ENCODE measurements at regions not wholly inside any gene's neighbourhood (a gene's known extent, or its start where the extent isn't known, plus 50 kb on each side); places are given as distances from the start of the nearest gene placed in this dataset.

GRCh38 chr2:12120281-12121150 lies 374.1 kb downstream of the LPIN1 start:
- DNase-seq, result no peak
- intact Hi-C loops (cut with micrococcal nuclease), result no loop called here
- ATAC-seq, result no peak

GRCh38 chr2:12124790-12125189 lies 378.4 kb downstream of the LPIN1 start:
- intact Hi-C loops (cut with micrococcal nuclease), result no loop called here
- ATAC-seq (no peak), DNase-seq (no peak)

GRCh38 chr2:12126318-12126717 lies 379.9 kb downstream of the LPIN1 start:
- ATAC-seq, result no peak
- intact Hi-C loops (cut with micrococcal nuclease), result no loop called here

GRCh38 chr2:12127638-12128037 lies 381.2 kb downstream of the LPIN1 start:
- no peak for DNase-seq
- ATAC-seq, result no peak

More at GRCh38 chr2:12126318-12126717, 379.9 kb downstream of the LPIN1 start:
- no peak for DNase-seq

GRCh38 chr2:12131975-12132374 lies 385.5 kb downstream of the LPIN1 start:
- peak; percentile 71 for ATAC-seq
- no peak for DNase-seq
- intact Hi-C loops (cut with micrococcal nuclease), result no loop called here

More at GRCh38 chr2:12127638-12128037, 381.2 kb downstream of the LPIN1 start:
- intact Hi-C loops (cut with micrococcal nuclease), result no loop called here

GRCh38 chr2:12141618-12142258 lies 395.3 kb downstream of the LPIN1 start:
- ATAC-seq (no peak), DNase-seq (no peak)
- intact Hi-C loops (cut with micrococcal nuclease), result no loop called here

- intact Hi-C loops (cut with micrococcal nuclease), result no loop called here
- no peak for DNase-seq
- no peak for ATAC-seq
Observed at GRCh38 chr2:12151716-12152115, 405.3 kb downstream of the LPIN1 start.

GRCh38 chr2:12152888-12153287 lies 406.5 kb downstream of the LPIN1 start:
- DNase-seq (no peak), ATAC-seq (no peak)
- intact Hi-C loops (cut with micrococcal nuclease), result no loop called here

GRCh38 chr2:12155303-12156051 lies 409.0 kb downstream of the LPIN1 start:
- peak; percentile 34 for DNase-seq

GRCh38 chr2:12156349-12156748 lies 409.9 kb downstream of the LPIN1 start:
- intact Hi-C loops (cut with micrococcal nuclease), result no loop called here
- DNase-seq, result no peak
- no peak for ATAC-seq

More at GRCh38 chr2:12155303-12156051, 409.0 kb downstream of the LPIN1 start:
- intact Hi-C loops (cut with micrococcal nuclease), result no loop called here
- peak; percentile 89 for ATAC-seq

GRCh38 chr2:12161085-12161484 lies 414.7 kb downstream of the LPIN1 start:
- DNase-seq (no peak), ATAC-seq (no peak)
- intact Hi-C loops (cut with micrococcal nuclease), result no loop called here

- intact Hi-C loops (cut with micrococcal nuclease), result no loop called here
- ATAC-seq (no peak), DNase-seq (no peak)
Observed at GRCh38 chr2:12162269-12163247, 416.1 kb downstream of the LPIN1 start.

GRCh38 chr2:12163866-12164265 lies 417.4 kb downstream of the LPIN1 start:
- no peak for DNase-seq
- ATAC-seq, result no peak
- intact Hi-C loops (cut with micrococcal nuclease), result no loop called here

- DNase-seq (no peak), ATAC-seq (no peak)
- intact Hi-C loops (cut with micrococcal nuclease), result no loop called here
Observed at GRCh38 chr2:12164689-12165088, 418.3 kb downstream of the LPIN1 start.

GRCh38 chr2:12167525-12168317 lies 421.3 kb downstream of the LPIN1 start:
- ATAC-seq (peak; percentile 42), DNase-seq (peak; percentile 33)
- intact Hi-C loops (cut with micrococcal nuclease), result no loop called here

- ATAC-seq (no peak), DNase-seq (no peak)
- intact Hi-C loops (cut with micrococcal nuclease), result no loop called here
Observed at GRCh38 chr2:12168354-12168753, 421.9 kb downstream of the LPIN1 start.

GRCh38 chr2:12168791-12169388 lies 422.5 kb downstream of the LPIN1 start:
- intact Hi-C loops (cut with micrococcal nuclease), result no loop called here
- ATAC-seq, result peak; percentile 86
- DNase-seq, result no peak

GRCh38 chr2:12169721-12170120 lies 423.3 kb downstream of the LPIN1 start:
- ATAC-seq, result peak; percentile 66
- intact Hi-C loops (cut with micrococcal nuclease), result no loop called here
- peak; percentile 37 for DNase-seq

Data from left ventricle myocardium superior (tissue), 1 donor.